ENCODE measurements at regions not wholly inside any gene's neighbourhood (a gene's known extent, or its start where the extent isn't known, plus 50 kb on each side); places are given as distances from the start of the nearest gene placed in this dataset.

- H3K27ac ChIP-seq, result no peak overlapping the region
- H3K9me3 ChIP-seq, result no peaks in the 10 kb centered on the region
- DNase-seq (ENCODE audit: low spot score), result no peak
- no peaks in the 10 kb centered on the region for H3K27me3 ChIP-seq (replicated peaks; ENCODE audit: insufficient read depth)
- no peak for ATAC-seq (ENCODE audit: insufficient number of reproducible peaks, low FRiP score, low read depth)
- no peaks in the 10 kb centered on the region for H3K4me1 ChIP-seq (ENCODE audit: control insufficient read depth in 1 of 2, low read depth in 2 of 2)
- H3K36me3 ChIP-seq, result no peaks in the 10 kb centered on the region
- H3K4me3 ChIP-seq, result no peak overlapping the region
- TF ChIP-seq CTCF (IDR thresholded peaks at IDR 0.05), result no peak
These were observed 451.2 kb downstream of the INSC start for GRCh38 chr11:15565880-15566279.

GRCh38 chr11:15568440-15568839, 453.7 kb downstream of the INSC start:
- Histone ChIP-seq H3K4me1 (ENCODE audit: control insufficient read depth in 1 of 2, low read depth in 2 of 2) (no peaks in the 10 kb centered on the region), H3K27ac (no peak overlapping the region), H3K27me3 (replicated peaks; ENCODE audit: insufficient read depth) (no peaks in the 10 kb centered on the region), H3K4me3 (no peak overlapping the region), H3K9me3 (no peaks in the 10 kb centered on the region), H3K36me3 (no peaks in the 10 kb centered on the region)
- no peak for ATAC-seq (ENCODE audit: insufficient number of reproducible peaks, low FRiP score, low read depth)
- TF ChIP-seq CTCF (IDR thresholded peaks at IDR 0.05), result no peak
- DNase-seq (ENCODE audit: low spot score), result no peak

GRCh38 chr11:15569305-15570025, 454.7 kb downstream of the INSC start:
- Histone ChIP-seq H3K27me3 (replicated peaks; ENCODE audit: insufficient read depth) (no peaks in the 10 kb centered on the region), H3K4me1 (ENCODE audit: control insufficient read depth in 1 of 2, low read depth in 2 of 2) (no peaks in the 10 kb centered on the region), H3K36me3 (no peaks in the 10 kb centered on the region), H3K4me3 (no peak overlapping the region), H3K27ac (no peak overlapping the region), H3K9me3 (no peaks in the 10 kb centered on the region)
- no peak for TF ChIP-seq CTCF (IDR thresholded peaks at IDR 0.05)
- DNase-seq (ENCODE audit: low spot score), result no peak
- ATAC-seq (ENCODE audit: insufficient number of reproducible peaks, low FRiP score, low read depth), result no peak

- DNase-seq (ENCODE audit: low spot score) (no peak), ATAC-seq (ENCODE audit: insufficient number of reproducible peaks, low FRiP score, low read depth) (no peak)
- H3K9me3 ChIP-seq, result no peaks in the 10 kb centered on the region
- H3K4me1 ChIP-seq (ENCODE audit: control insufficient read depth in 1 of 2, low read depth in 2 of 2), result no peaks in the 10 kb centered on the region
- H3K27me3 ChIP-seq (replicated peaks; ENCODE audit: insufficient read depth), result no peaks in the 10 kb centered on the region
- TF ChIP-seq CTCF (IDR thresholded peaks at IDR 0.05), result no peak
- H3K27ac ChIP-seq, result no peak overlapping the region
- H3K36me3 ChIP-seq, result no peaks in the 10 kb centered on the region
- no peak overlapping the region for H3K4me3 ChIP-seq
These were observed 460.7 kb downstream of the INSC start for GRCh38 chr11:15575409-15575808.

- DNase-seq (ENCODE audit: low spot score), result no peak
- Histone ChIP-seq H3K9me3 (no peaks in the 10 kb centered on the region), H3K4me3 (no peak overlapping the region), H3K27ac (no peak overlapping the region), H3K36me3 (no peaks in the 10 kb centered on the region), H3K4me1 (ENCODE audit: control insufficient read depth in 1 of 2, low read depth in 2 of 2) (no peaks in the 10 kb centered on the region), H3K27me3 (replicated peaks; ENCODE audit: insufficient read depth) (no peaks in the 10 kb centered on the region)
- no peak for TF ChIP-seq CTCF (IDR thresholded peaks at IDR 0.05)
- ATAC-seq (ENCODE audit: insufficient number of reproducible peaks, low FRiP score, low read depth), result no peak
These were observed 462.0 kb downstream of the INSC start for GRCh38 chr11:15576769-15577168.

Measured in thoracic aorta (tissue), 2 donors.